H1 (cell line): ENCODE measurements at regions not wholly inside any gene's neighbourhood (a gene's known extent, or its start where the extent isn't known, plus 50 kb on each side); places are given as distances from the start of the nearest gene placed in this dataset.

Experiments
- CTCF ChIA-PET: fragments of 300-600 bp; sonication (Branson Sonifier 250); formaldehyde crosslinking; loops from one replicate; lab custom pipeline; 2021; ENCODE audit not compliant: partially characterized antibody; lab: Charles Lee
- POLR2A ChIA-PET: fragments of 300-600 bp; sonication (Branson Sonifier 250); formaldehyde crosslinking; loops from one replicate; lab custom pipeline; 2021; ENCODE audit warnings: inconsistent platforms; ENCODE audit not compliant: partially characterized antibody; lab: Charles Lee
- DNase-seq, 2 experiments: peaks; one replicate each; pipeline versions ENCODE4 v3.0.0 to v3.0.0-alpha.2; 2010 to 2022; ENCODE audit warnings: low spot score in 2 of 2, low read depth in 1 of 2, mixed read lengths in 1 of 2
- FAIRE-seq: peaks from 2 replicates; lab custom pipeline; 2011; peaks lifted over from hg19 to GRCh38; lab: Jason Lieb, UNC
- H2AFZ ChIP-seq: 2 replicates; pipeline ENCODE4 v1.8.1; 2012; ENCODE audit warnings: low read length, inconsistent platforms
- H2AK5ac ChIP-seq: 2 replicates; pipeline ENCODE4 v1.6.1; 2013; ENCODE audit warnings: low read depth, low read length
- H2BK120ac ChIP-seq: replicated peaks from 2 replicates; pipeline ENCODE3; 2013; ENCODE audit warnings: low read depth, low read length, inconsistent platforms
- H2BK12ac ChIP-seq: 2 replicates; pipeline ENCODE4 v1.6.1; 2013; ENCODE audit warnings: low read depth, low read length
- H2BK15ac ChIP-seq: 2 replicates; pipeline ENCODE4 v1.6.1; 2013; ENCODE audit warnings: low read length
- H2BK20ac ChIP-seq: 2 replicates; pipeline ENCODE4 v1.6.1; 2013; ENCODE audit warnings: low read length
- H2BK5ac ChIP-seq: 2 replicates; pipeline ENCODE4 v1.6.1; 2013; ENCODE audit warnings: low read depth, low read length
- H3K14ac ChIP-seq: 2 replicates; pipeline ENCODE4 v1.6.1; 2013; ENCODE audit warnings: inconsistent platforms; ENCODE audit not compliant: insufficient read length
- H3K18ac ChIP-seq: 2 replicates; pipeline ENCODE4 v1.6.1; 2013; ENCODE audit warnings: low read length; ENCODE audit errors: extremely low read depth
- H3K23ac ChIP-seq: 2 replicates; pipeline ENCODE4 v1.6.1; 2013; ENCODE audit warnings: inconsistent platforms; ENCODE audit not compliant: insufficient read length
- H3K23me2 ChIP-seq: 2 replicates; pipeline ENCODE4 v1.6.1; 2013; ENCODE audit warnings: low read depth, low read length
- H3K27ac ChIP-seq: 2 replicates; pipeline ENCODE4 v1.6.1; 2011; ENCODE audit warnings: low read depth, low read length, inconsistent platforms
- H3K27me3 ChIP-seq, 4 experiments: replicated peaks in 1 of 4; 1 replicate in 1 of 4; 2 replicates in 3 of 4; pipeline versions ENCODE4 v1.6.1 to v1.8.1; 2011 to 2013; ENCODE audit warnings: low read length in 3 of 4, mild to moderate bottlenecking in 3 of 4, inconsistent platforms in 2 of 4, mixed read lengths in 2 of 4, moderate library complexity in 1 of 4; ENCODE audit not compliant: control insufficient read depth in 3 of 4, insufficient read depth in 3 of 4; ENCODE audit errors: extremely low read depth in 1 of 4
- H3K36me3 ChIP-seq, 4 experiments: 2 replicates each; pipeline versions ENCODE4 v1.6.1 to v1.8.1; 2011 to 2013; ENCODE audit warnings: mild to moderate bottlenecking in 4 of 4, low read length in 3 of 4, moderate library complexity in 2 of 4, control low read depth in 1 of 4, inconsistent platforms in 1 of 4; ENCODE audit not compliant: insufficient read depth in 4 of 4, control insufficient read depth in 2 of 4
- H3K4ac ChIP-seq: replicated peaks from 2 replicates; pipeline ENCODE3; 2013; ENCODE audit warnings: low read length, low read depth, mixed read lengths, inconsistent platforms; ENCODE audit not compliant: insufficient read length
- H3K4me1 ChIP-seq, 4 experiments: replicated peaks in 1 of 4; 1 replicate in 1 of 4; 2 replicates in 3 of 4; pipeline versions ENCODE4 v1.6.1 to v1.8.1; 2011 to 2013; ENCODE audit warnings: low read length in 3 of 4, inconsistent platforms in 2 of 4, mixed read lengths in 1 of 4; ENCODE audit not compliant: insufficient read depth in 4 of 4, control insufficient read depth in 3 of 4
- H3K4me2 ChIP-seq, 2 experiments: 2 replicates each; pipeline versions ENCODE4 v1.6.1 to v1.8.1; 2011 to 2013; ENCODE audit warnings: low read depth in 2 of 2, low read length in 2 of 2, control low read depth in 1 of 2, inconsistent platforms in 1 of 2, mild to moderate bottlenecking in 1 of 2; ENCODE audit not compliant: insufficient read depth in 1 of 2
- H3K4me3 ChIP-seq, 4 experiments: fragments of 200-600, 300-600 bp in 1 of 4; sonication (generic), shearing (Covaris generic), sonication (Bioruptor Twin) in 1 of 4; 2 replicates each; pipeline versions ENCODE4 v1.5.1 to v1.8.1; 2011 to 2016; ENCODE audit warnings: low read length in 4 of 4, low read depth in 3 of 4, control low read depth in 2 of 4, inconsistent platforms in 2 of 4, mild to moderate bottlenecking in 2 of 4, mixed read lengths in 1 of 4, moderate library complexity in 1 of 4; ENCODE audit not compliant: insufficient read depth in 2 of 4; ENCODE audit errors: extremely low read depth in 1 of 4
- H3K56ac ChIP-seq: replicated peaks from 2 replicates; pipeline ENCODE3; 2013; ENCODE audit warnings: low read depth, mild to moderate bottlenecking, mixed read lengths, low read length, inconsistent platforms; ENCODE audit not compliant: insufficient read length
- H3K79me1 ChIP-seq: 2 replicates; pipeline ENCODE4 v1.6.1; 2013; ENCODE audit warnings: low read depth, low read length, control low read depth
- H3K79me2 ChIP-seq, 2 experiments: 2 replicates each; pipeline versions ENCODE4 v1.6.1 to v1.8.1; 2012 to 2013; ENCODE audit warnings: low read length in 2 of 2, mild to moderate bottlenecking in 2 of 2, inconsistent platforms in 1 of 2; ENCODE audit not compliant: insufficient read depth in 2 of 2, control insufficient read depth in 1 of 2
- H3K9ac ChIP-seq, 4 experiments: replicated peaks in 1 of 4; 1 replicate in 1 of 4; 2 replicates in 3 of 4; pipeline versions ENCODE4 v1.6.1 to v1.8.1; 2011 to 2013; ENCODE audit warnings: low read depth in 3 of 4, low read length in 3 of 4, control low read depth in 2 of 4, mild to moderate bottlenecking in 2 of 4, moderate library complexity in 2 of 4, inconsistent platforms in 1 of 4; ENCODE audit errors: extremely low read depth in 1 of 4
- H3K9me3 ChIP-seq, 2 experiments: 2 replicates each; pipeline versions ENCODE4 v1.6.1 to v1.8.1; 2012 to 2013; ENCODE audit warnings: mild to moderate bottlenecking in 2 of 2, moderate library complexity in 2 of 2, control low read depth in 1 of 2, inconsistent platforms in 1 of 2, low read depth in 1 of 2, low read length in 1 of 2, mixed read lengths in 1 of 2; ENCODE audit not compliant: insufficient read depth in 2 of 2
- H4K20me1 ChIP-seq, 2 experiments: replicated peaks in 1 of 2; 2 replicates each; pipeline versions ENCODE3 to v1.8.1; 2011 to 2013; ENCODE audit warnings: inconsistent platforms in 2 of 2, low read length in 2 of 2, mild to moderate bottlenecking in 1 of 2; ENCODE audit not compliant: insufficient read depth in 2 of 2, control insufficient read depth in 1 of 2
- H4K5ac ChIP-seq: 2 replicates; pipeline ENCODE4 v1.6.1; 2013; ENCODE audit warnings: low read length, low read depth, mixed read lengths, inconsistent platforms; ENCODE audit not compliant: insufficient read length
- H4K8ac ChIP-seq: 2 replicates; pipeline ENCODE4 v1.8.0; 2013; ENCODE audit warnings: mild to moderate bottlenecking, moderate library complexity, low read length, inconsistent platforms; ENCODE audit not compliant: insufficient read depth; ENCODE audit errors: extremely low read depth
- H4K91ac ChIP-seq: replicated peaks from 2 replicates; pipeline ENCODE3; 2013; ENCODE audit warnings: low read length, mixed read lengths, inconsistent platforms; ENCODE audit not compliant: insufficient read length
- ATF2 ChIP-seq: IDR thresholded peaks from 2 replicates; pipeline ENCODE4 v1.6.1; 2012; ENCODE audit warnings: low read length, inconsistent platforms
- BCL11A ChIP-seq, 2 experiments: IDR thresholded peaks; one replicate each; pipeline ENCODE4 v1.6.1; 2011; ENCODE audit warnings: low read depth in 2 of 2, low read length in 2 of 2, mild to moderate bottlenecking in 2 of 2
- CEBPB ChIP-seq: IDR thresholded peaks from 2 replicates; pipeline ENCODE4 v1.6.1; 2012; ENCODE audit warnings: low read depth, low read length
- EP300 ChIP-seq, 2 experiments: IDR thresholded peaks; 1 replicate in 1 of 2; 2 replicates in 1 of 2; pipeline ENCODE4 v1.6.1; 2011 to 2012; ENCODE audit warnings: low read depth in 2 of 2, low read length in 2 of 2, mild to moderate bottlenecking in 2 of 2, borderline replicate concordance in 1 of 2, inconsistent platforms in 1 of 2, moderate library complexity in 1 of 2
- GABPA ChIP-seq: IDR thresholded peaks from 2 replicates; pipeline ENCODE4 v1.6.1; 2011; ENCODE audit warnings: mild to moderate bottlenecking, low read length, moderate library complexity, borderline replicate concordance; ENCODE audit not compliant: insufficient read depth
- HDAC2 ChIP-seq, 2 experiments: fragments of 300-600 bp in 1 of 2; sonication (generic) in 1 of 2; IDR thresholded peaks; 2 replicates each; pipeline ENCODE4 v1.6.1; 2011 to 2012; ENCODE audit warnings: low read depth in 2 of 2, low read length in 2 of 2, mild to moderate bottlenecking in 2 of 2, moderate library complexity in 2 of 2, borderline replicate concordance in 1 of 2, inconsistent platforms in 1 of 2
- HDAC6 ChIP-seq: IDR thresholded peaks from one replicate; pipeline ENCODE4 v1.7.1; 2012; ENCODE audit warnings: low read depth, mild to moderate bottlenecking, inconsistent platforms, low read length, moderate library complexity
- PHF8 ChIP-seq: fragments of 200-600 bp; sonication (generic); conservative IDR thresholded peaks from 2 replicates; pipeline ENCODE4 v1.7.1; 2012; ENCODE audit warnings: low read depth, mild to moderate bottlenecking, inconsistent platforms, low read length, moderate library complexity
- SIN3A ChIP-seq, 2 experiments: IDR thresholded peaks in 1 of 2; conservative IDR thresholded peaks in 1 of 2; 2 replicates each; pipeline ENCODE4 v1.6.1; 2011 to 2012; ENCODE audit warnings: low read length in 2 of 2, improper control_type of control experiment in 1 of 2, low read depth in 1 of 2, mild to moderate bottlenecking in 1 of 2
- TBP ChIP-seq: IDR thresholded peaks from 2 replicates; pipeline ENCODE4 v1.6.1; 2011; ENCODE audit warnings: low read depth, low read length, improper control_type of control experiment
- YY1 ChIP-seq: IDR thresholded peaks from 2 replicates; pipeline ENCODE4 v1.6.1; 2011; ENCODE audit warnings: low read depth, mild to moderate bottlenecking, low read length
- ZNF274 ChIP-seq: IDR thresholded peaks from 2 replicates; pipeline ENCODE4 v1.7.0; 2012; ENCODE audit warnings: low read length, borderline replicate concordance; ENCODE audit errors: extremely low read depth
- WGBS, 2 experiments: shearing (Covaris generic) in 1 of 2; methylation state at CpG; one replicate each; pipeline versions ENCODE4 v1.1.6 to v1.1.7; 2013 to 2015; ENCODE audit warnings: low lambda C conversion rate in 2 of 2, mixed read lengths in 2 of 2, inconsistent platforms in 1 of 2, low coverage in 1 of 2, missing lambda C conversion rate in 1 of 2; ENCODE audit not compliant: insufficient replicate concordance in 2 of 2, insufficient coverage in 1 of 2, insufficient read length in 1 of 2; ENCODE audit errors: extremely low coverage in 1 of 2, missing lambda C conversion rate in 1 of 2; 5-methylcytosine and 5-hydroxymethylcytosine counted together

DNA sequence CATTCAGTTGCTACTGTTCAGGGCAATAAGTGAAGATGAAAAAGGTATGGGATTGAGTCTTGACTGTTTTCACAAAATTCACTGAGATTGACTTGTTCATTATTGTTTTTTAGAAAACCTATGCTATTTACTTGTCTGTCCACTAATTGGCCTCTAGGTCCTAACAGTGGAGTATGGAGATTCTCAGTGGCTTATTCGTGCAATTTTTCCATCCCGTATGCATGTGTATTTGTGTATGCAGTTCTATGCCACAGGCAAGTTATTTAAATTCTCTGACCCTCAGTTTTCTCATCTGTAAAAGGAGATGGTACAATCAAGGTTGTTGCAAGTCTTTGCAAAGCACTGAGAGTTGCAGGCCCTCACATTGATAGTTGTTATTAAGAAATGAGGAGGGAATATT is 151.0 kb downstream of the BBOX1 start:
- H4K20me1 ChIP-seq: no peaks in the 10 kb centered on the region
- POLR2A ChIA-PET: no interaction called here
- no peaks in the 10 kb centered on the region for H3K4me1 ChIP-seq
- no peak overlapping the region for H2BK20ac ChIP-seq
- no peak overlapping the region for H2AK5ac ChIP-seq
- H2BK5ac ChIP-seq: no peak overlapping the region
- H3K4ac ChIP-seq: no peak overlapping the region
- no peak overlapping the region for H3K9ac ChIP-seq
- no peak overlapping the region for H3K4me3 ChIP-seq
- H3K9me3 ChIP-seq: no peaks in the 10 kb centered on the region
- no peak overlapping the region for H3K4me2 ChIP-seq
- no peak overlapping the region for H4K5ac ChIP-seq
- WGBS, 2 experiments: 88% methylated on average over 2 of the region's 2 CpGs; no CpG with 5 or more reads in 1 of the 2 experiments
- no peak overlapping the region for H4K91ac ChIP-seq
- no peak overlapping the region for H3K23ac ChIP-seq
- no peak overlapping the region for H3K18ac ChIP-seq
- CTCF ChIA-PET: interaction anchor here (1.8 to 2.7 kb wide), 2 partner anchors 103 to 294 kb away, joined by 4 to 14 read pairs; no protein-coding TSS in a partner anchor
- no peaks in the 10 kb centered on the region for H3K27me3 ChIP-seq
- no peaks in the 10 kb centered on the region for H3K79me2 ChIP-seq
- no peak overlapping the region for H2AFZ ChIP-seq
- H2BK120ac ChIP-seq: no peak overlapping the region
- no peak overlapping the region for H2BK12ac ChIP-seq
- H3K14ac ChIP-seq: no peak overlapping the region
- no peak overlapping the region for H3K27ac ChIP-seq
- H3K79me1 ChIP-seq: no peaks in the 10 kb centered on the region
- DNase-seq: no peak
- no peaks in the 10 kb centered on the region for H3K23me2 ChIP-seq
- no peak overlapping the region for H4K8ac ChIP-seq
- H3K36me3 ChIP-seq: no peaks in the 10 kb centered on the region
- H3K56ac ChIP-seq: no peak overlapping the region
- no peak for FAIRE-seq
- H2BK15ac ChIP-seq: no peak overlapping the region
- TF ChIP-seq PHF8 (no peak), TBP (no peak), HDAC2 (IDR thresholded peaks at IDR 0.05; ENCODE audit: borderline replicate concordance in 1 of 2, low read depth in 2 of 2, low read length in 2 of 2) (no peak), BCL11A (IDR thresholded peaks at IDR 0.05; ENCODE audit: low read depth in 2 of 2, low read length in 2 of 2) (no peak), HDAC6 (no peak), GABPA (no peak), ZNF274 (no peak), CEBPB (no peak), EP300 (IDR thresholded peaks at IDR 0.05; ENCODE audit: borderline replicate concordance in 1 of 2, low read depth in 2 of 2, low read length in 2 of 2) (no peak), ATF2 (no peak), SIN3A (conservative IDR thresholded peaks at IDR 0.05 in 1 of 2, IDR thresholded peaks at IDR 0.05 in 1 of 2; ENCODE audit: low read depth in 1 of 2, low read length in 2 of 2) (no peak), YY1 (no peak)
